Mucosa of stomach (tissue), 1 donor: ENCODE measurements at regions not wholly inside any gene's neighbourhood (a gene's known extent, or its start where the extent isn't known, plus 50 kb on each side); places are given as distances from the start of the nearest gene placed in this dataset.
"Not testable (repeated sequence)": the region's sequence is repeated elsewhere in the genome, so short reads cannot be mapped to it uniquely, and the experiment has no call there.

Experiments
- H3K27me3 ChIP-seq: one replicate; pipeline ENCODE4 v1.7.0; 2013; ENCODE audit warnings: mild to moderate bottlenecking, low read length; ENCODE audit not compliant: control insufficient read depth, insufficient read depth
- H3K36me3 ChIP-seq: one replicate; pipeline ENCODE4 v1.7.0; 2013; ENCODE audit warnings: low read length; ENCODE audit not compliant: control insufficient read depth, insufficient read depth
- H3K4me1 ChIP-seq: one replicate; pipeline ENCODE4 v1.7.0; 2013; ENCODE audit warnings: mild to moderate bottlenecking, low read length; ENCODE audit not compliant: control insufficient read depth, insufficient read depth
- H3K4me3 ChIP-seq: one replicate; pipeline ENCODE4 v1.7.0; 2013; ENCODE audit warnings: low read length
- H3K9ac ChIP-seq: one replicate; pipeline ENCODE4 v1.7.0; 2013; ENCODE audit warnings: mild to moderate bottlenecking, low read length, moderate library complexity
- H3K9me3 ChIP-seq: one replicate; pipeline ENCODE4 v1.7.0; 2013; ENCODE audit warnings: mild to moderate bottlenecking, low read length, moderate library complexity; ENCODE audit not compliant: control insufficient read depth
- donor health status: Pancreatic carcinoma.

DNA sequence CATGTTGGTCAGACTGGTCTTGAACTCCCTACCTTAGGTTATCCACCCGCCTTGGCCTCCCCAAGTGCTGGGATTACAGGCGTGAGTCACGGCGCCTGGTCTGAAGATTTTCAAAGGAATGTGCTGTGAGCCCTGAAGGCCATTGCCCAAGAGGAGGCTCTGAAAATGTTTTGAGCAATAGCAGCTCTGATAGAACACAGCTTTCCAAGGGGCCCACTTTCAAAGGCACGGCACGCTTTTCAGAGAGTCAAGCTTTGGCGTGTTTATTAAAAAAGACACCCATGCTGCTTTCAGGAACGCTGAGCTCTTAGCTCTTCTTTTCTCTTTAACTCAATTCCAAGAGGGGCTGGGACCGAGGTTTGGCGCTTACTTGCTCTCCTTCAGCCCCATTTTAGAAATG lies 73.8 kb upstream of the CDON start:
- no peak overlapping the region for H3K9ac ChIP-seq
- H3K27me3 ChIP-seq = peaks cover 35% of the 10 kb centered on the region
- no peaks in the 10 kb centered on the region for H3K36me3 ChIP-seq
- no peak overlapping the region for H3K4me3 ChIP-seq
- peaks cover 5% of the 10 kb centered on the region for H3K4me1 ChIP-seq
- no peaks in the 10 kb centered on the region for H3K9me3 ChIP-seq

- Histone ChIP-seq H3K9me3 (no peaks in the 10 kb centered on the region), H3K4me3 (no peak overlapping the region), H3K9ac (no peak overlapping the region), H3K4me1 (peaks cover 6% of the 10 kb centered on the region), H3K27me3 (peaks cover 31% of the 10 kb centered on the region), H3K36me3 (no peaks in the 10 kb centered on the region)
Measured at GRCh38 chr11:126135235-126136176, 72.8 kb upstream of the CDON start.

DNA sequence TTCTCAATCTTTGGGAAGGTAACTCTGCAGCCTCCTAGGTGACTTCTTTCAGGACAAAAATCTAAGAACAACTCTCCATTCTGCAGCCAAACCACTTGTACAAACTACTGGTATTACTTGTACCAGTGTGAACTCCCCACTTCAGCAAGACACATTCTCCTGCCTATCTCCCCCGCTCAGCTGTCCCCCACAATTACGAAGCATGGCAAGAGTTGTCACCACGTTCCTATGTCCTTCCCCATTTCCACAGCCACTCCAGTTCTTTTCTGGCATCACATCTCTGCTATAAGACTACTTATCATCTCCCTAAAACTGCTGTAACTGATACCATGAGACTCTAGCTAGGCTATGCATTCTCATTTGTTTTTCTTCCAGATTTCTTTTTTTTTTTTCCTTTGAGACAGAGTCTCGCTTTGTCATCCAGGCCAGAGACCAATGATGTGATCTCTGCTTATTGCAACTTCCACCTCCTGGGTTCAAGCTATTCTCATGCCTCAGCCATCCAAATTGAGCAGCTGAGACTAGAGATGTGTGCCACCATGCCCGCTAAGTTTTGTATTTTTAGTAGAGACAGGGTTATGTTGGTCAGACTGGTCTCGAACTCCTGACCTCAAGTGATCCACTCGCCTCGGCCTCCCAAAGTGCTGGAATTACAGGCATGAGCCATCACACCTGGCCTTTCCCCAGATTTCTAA lies 71.9 kb upstream of the CDON start:
- Histone ChIP-seq H3K9ac (no peak overlapping the region), H3K4me1 (peaks cover 10% of the 10 kb centered on the region), H3K9me3 (no peaks in the 10 kb centered on the region), H3K27me3 (peaks cover 22% of the 10 kb centered on the region), H3K4me3 (no peak overlapping the region), H3K36me3 (no peaks in the 10 kb centered on the region)

GRCh38 chr11:126133901-126134300 lies 71.2 kb upstream of the CDON start:
- Histone ChIP-seq H3K4me1 (peaks cover 11% of the 10 kb centered on the region), H3K27me3 (peaks cover 16% of the 10 kb centered on the region), H3K9ac (no peak overlapping the region), H3K36me3 (no peaks in the 10 kb centered on the region), H3K9me3 (no peaks in the 10 kb centered on the region), H3K4me3 (no peak overlapping the region)

GRCh38 chr11:126132319-126132718 lies 69.7 kb upstream of the CDON start:
- Histone ChIP-seq H3K4me3 (no peak overlapping the region), H3K4me1 (peaks cover 11% of the 10 kb centered on the region), H3K9me3 (no peaks in the 10 kb centered on the region), H3K27me3 (peaks cover 17% of the 10 kb centered on the region), H3K36me3 (no peaks in the 10 kb centered on the region), H3K9ac (no peak overlapping the region)

- not testable (repeated sequence) for H3K9ac ChIP-seq, H3K9me3 ChIP-seq, H3K36me3 ChIP-seq, H3K4me3 ChIP-seq
- H3K4me1 ChIP-seq = peaks cover 11% of the 10 kb centered on the region
- H3K27me3 ChIP-seq = peaks cover 23% of the 10 kb centered on the region
Measured at GRCh38 chr11:126130781-126131180, 68.1 kb upstream of the CDON start.

DNA sequence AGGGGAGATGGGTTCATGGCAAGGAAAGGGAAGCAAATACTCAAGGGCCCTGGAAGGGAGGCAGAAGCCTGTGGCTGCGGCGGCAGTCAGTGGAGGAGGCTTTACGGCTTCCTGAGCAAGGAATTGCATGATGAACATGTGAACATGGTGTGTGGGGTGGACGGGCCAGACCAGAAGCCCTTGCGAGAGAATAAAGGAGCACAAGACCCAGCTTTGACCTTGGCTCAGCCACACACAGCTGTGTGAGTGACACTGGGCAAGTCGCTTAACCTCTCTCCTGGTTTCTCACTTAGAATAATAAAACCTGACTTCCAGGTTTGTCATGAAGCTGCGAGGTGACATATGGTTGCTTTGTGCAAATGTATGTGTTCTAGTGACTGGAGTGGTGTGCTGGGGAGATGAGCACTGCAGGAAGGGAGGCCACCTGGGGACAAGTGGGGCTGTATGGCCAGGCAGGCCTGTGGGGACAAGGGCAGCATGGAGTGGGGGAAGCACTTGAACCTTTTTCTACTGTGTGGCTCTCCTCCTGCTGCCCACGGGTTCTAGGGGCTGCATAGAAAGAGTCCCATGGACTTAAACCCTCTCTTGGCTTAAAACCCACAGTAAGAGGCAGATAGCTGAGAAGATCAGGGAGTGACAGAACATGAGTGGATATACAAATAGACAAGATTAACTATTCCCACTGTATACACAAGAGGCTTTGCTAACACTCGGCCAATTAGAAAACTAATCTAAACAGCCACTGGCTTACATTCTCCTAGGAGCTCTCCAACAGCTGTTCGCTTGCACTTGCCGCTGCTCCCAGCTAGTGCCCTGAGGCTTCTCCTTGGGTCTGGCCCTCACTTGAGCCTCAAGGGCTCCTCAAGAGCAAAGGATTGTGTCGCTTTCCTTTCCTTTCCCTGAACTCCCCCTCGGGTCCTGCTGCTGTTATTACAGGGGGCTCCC lies 67.3 kb upstream of the CDON start:
- no peaks in the 10 kb centered on the region for H3K36me3 ChIP-seq
- H3K9ac ChIP-seq = no peak overlapping the region
- H3K4me1 ChIP-seq = peaks cover 11% of the 10 kb centered on the region
- no peak overlapping the region for H3K4me3 ChIP-seq
- H3K9me3 ChIP-seq = no peaks in the 10 kb centered on the region
- peaks cover 23% of the 10 kb centered on the region for H3K27me3 ChIP-seq

DNA sequence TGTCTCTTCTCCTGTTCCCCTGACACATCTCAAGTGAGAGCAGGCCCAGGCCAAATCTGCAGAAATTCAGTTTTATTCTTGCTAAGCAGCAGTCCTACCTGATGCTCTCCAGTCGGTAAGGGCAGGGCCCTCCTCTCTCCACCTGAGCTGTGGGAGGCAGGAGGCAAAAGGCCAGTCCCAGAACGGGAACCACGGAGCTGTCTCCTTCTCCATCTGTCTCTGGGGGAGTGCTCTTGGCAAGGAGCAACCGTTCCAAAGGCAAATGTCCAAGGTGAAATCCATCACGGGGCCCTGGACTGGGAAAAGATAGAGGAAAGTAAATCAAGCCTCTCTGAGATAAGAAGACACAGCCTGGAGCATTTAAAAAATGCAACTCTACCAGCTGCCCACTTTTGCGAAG lies 65.2 kb upstream of the CDON start:
- H3K27me3 ChIP-seq = peaks cover 15% of the 10 kb centered on the region
- no peak overlapping the region for H3K4me3 ChIP-seq
- H3K36me3 ChIP-seq = no peaks in the 10 kb centered on the region
- H3K9me3 ChIP-seq = no peaks in the 10 kb centered on the region
- no peak overlapping the region for H3K9ac ChIP-seq
- peaks cover 11% of the 10 kb centered on the region for H3K4me1 ChIP-seq

DNA sequence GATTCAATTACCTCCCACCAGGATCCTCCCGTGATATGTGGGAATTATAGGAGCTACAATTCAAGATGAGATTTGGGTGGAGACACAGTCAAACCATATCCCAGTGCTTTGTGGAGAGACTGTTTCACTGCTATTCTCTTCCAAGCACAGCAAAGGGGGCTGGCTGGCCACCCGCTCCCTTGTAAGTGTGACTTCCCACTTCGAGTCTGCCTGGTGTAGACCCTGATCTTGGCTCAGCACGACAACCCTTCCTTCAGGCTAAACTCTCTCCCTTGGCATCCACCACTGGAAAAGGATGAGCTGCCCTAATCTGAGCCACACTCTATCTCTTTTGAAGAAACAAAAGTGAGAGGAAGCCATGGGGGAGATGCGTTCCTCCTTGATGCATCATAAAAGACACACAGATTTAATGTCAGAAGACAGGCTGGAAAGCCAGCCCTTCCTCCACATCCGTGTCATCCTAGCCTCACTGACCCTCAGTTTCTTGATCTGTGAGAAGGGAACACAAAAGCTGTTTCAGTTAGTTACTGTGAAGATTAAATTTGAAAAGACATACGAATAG lies 64.7 kb upstream of the CDON start:
- Histone ChIP-seq H3K36me3 (no peaks in the 10 kb centered on the region), H3K9ac (no peak overlapping the region), H3K9me3 (no peaks in the 10 kb centered on the region), H3K4me3 (no peak overlapping the region), H3K4me1 (peaks cover 11% of the 10 kb centered on the region), H3K27me3 (peaks cover 15% of the 10 kb centered on the region)

DNA sequence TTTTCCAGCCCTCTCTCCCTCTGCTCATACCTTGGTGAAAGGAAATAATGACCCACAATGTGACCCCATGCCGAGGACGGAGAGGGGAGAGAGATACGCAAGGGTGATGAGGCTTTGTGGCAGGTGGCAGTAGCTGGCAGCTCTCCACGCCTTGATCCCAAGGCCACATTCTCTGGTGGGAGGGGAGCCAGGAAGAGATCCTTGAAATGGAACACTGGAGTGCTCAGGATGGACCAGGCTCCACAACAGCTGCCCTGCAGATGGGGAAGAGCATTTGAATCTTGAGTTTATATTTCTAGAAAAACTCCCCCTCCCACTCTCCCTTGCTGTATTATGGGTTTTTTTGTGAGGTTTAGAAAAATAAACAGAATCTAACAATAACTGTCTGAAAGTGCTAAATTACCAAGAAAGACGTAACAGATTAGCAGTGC lies 61.6 kb upstream of the CDON start:
- Histone ChIP-seq H3K4me1 (no peaks in the 10 kb centered on the region), H3K9me3 (no peaks in the 10 kb centered on the region), H3K4me3 (no peak overlapping the region), H3K36me3 (no peaks in the 10 kb centered on the region), H3K9ac (no peak overlapping the region), H3K27me3 (peaks cover 15% of the 10 kb centered on the region)

DNA sequence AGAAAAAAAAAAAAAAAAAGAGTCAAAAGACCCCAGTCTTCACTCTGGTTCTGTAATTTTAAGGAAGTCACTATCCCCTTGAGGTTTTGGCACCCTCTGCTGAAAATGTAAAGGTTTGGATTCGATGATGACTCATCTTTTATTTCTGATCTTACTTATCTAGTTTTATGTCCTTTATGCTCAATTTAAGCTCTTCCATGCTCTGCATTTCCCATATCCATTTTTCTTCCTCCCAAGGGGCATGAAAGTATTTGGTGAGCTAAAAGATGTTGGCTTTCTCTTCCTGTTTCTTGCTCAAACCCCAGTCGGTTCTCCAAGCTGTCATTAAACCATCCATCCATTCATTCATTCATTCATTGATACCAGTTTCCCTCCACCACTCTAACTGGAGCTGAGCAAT lies 61.0 kb upstream of the CDON start:
- Histone ChIP-seq H3K4me1 (no peaks in the 10 kb centered on the region), H3K27me3 (peaks cover 13% of the 10 kb centered on the region), H3K9me3 (no peaks in the 10 kb centered on the region), H3K36me3 (no peaks in the 10 kb centered on the region), H3K9ac (no peak overlapping the region), H3K4me3 (no peak overlapping the region)
